H9 (cell line): ENCODE measurements at regions not wholly inside any gene's neighbourhood (a gene's known extent, or its start where the extent isn't known, plus 50 kb on each side); places are given as distances from the start of the nearest gene placed in this dataset.

Experiments
- DNase-seq: peaks from one replicate; pipeline ENCODE4 v3.0.0-alpha.2; 2017
- H2AFZ ChIP-seq: one replicate; pipeline ENCODE4 v1.6.1; 2013; ENCODE audit warnings: mild to moderate bottlenecking, low read length, control low read depth, moderate library complexity
- H2AK5ac ChIP-seq: 2 replicates; pipeline ENCODE4 v1.6.1; 2013; ENCODE audit warnings: low read length, control low read depth, mixed read lengths; ENCODE audit not compliant: insufficient read length
- H2BK120ac ChIP-seq: one replicate; pipeline ENCODE4 v1.6.1; 2013; ENCODE audit warnings: low read depth, mild to moderate bottlenecking, low read length, control low read depth, inconsistent platforms; ENCODE audit not compliant: poor library complexity, severe bottlenecking
- H2BK12ac ChIP-seq: 2 replicates; pipeline ENCODE4 v1.6.1; 2013; ENCODE audit warnings: low read length, control low read depth, mixed read lengths, low read depth; ENCODE audit not compliant: insufficient read length
- H2BK15ac ChIP-seq: 2 replicates; pipeline ENCODE4 v1.6.1; 2013; ENCODE audit warnings: low read depth, low read length, control low read depth
- H2BK20ac ChIP-seq: one replicate; pipeline ENCODE4 v1.6.1; 2013; ENCODE audit warnings: low read depth, mild to moderate bottlenecking, low read length, control low read depth, inconsistent platforms; ENCODE audit not compliant: poor library complexity, severe bottlenecking
- H2BK5ac ChIP-seq: 2 replicates; pipeline ENCODE4 v1.6.1; 2013; ENCODE audit warnings: low read length, control low read depth, mixed read lengths; ENCODE audit not compliant: insufficient read length
- H3K14ac ChIP-seq: 2 replicates; pipeline ENCODE4 v1.6.1; 2013; ENCODE audit warnings: low read length, control low read depth; ENCODE audit not compliant: insufficient read depth
- H3K18ac ChIP-seq: 2 replicates; pipeline ENCODE4 v1.6.1; 2013; ENCODE audit warnings: low read depth, mild to moderate bottlenecking, mixed read lengths, low read length, control low read depth; ENCODE audit not compliant: insufficient read length
- H3K23ac ChIP-seq: 2 replicates; pipeline ENCODE4 v1.6.1; 2013; ENCODE audit warnings: low read length, control low read depth, mixed read lengths, low read depth; ENCODE audit not compliant: insufficient read length
- H3K23me2 ChIP-seq: 2 replicates; pipeline ENCODE4 v1.6.1; 2013; ENCODE audit warnings: low read depth, mild to moderate bottlenecking, mixed read lengths, low read length, control low read depth; ENCODE audit not compliant: insufficient read length, poor library complexity, severe bottlenecking
- H3K27ac ChIP-seq: 2 replicates; pipeline ENCODE4 v1.5.1; 2013; ENCODE audit warnings: low read length, control low read depth, mixed read lengths, low read depth; ENCODE audit not compliant: insufficient read length
- H3K27me3 ChIP-seq: 2 replicates; pipeline ENCODE4 v1.6.1; 2013; ENCODE audit warnings: low read length, control low read depth, inconsistent platforms; ENCODE audit not compliant: insufficient read depth
- H3K4ac ChIP-seq: 2 replicates; pipeline ENCODE4 v1.6.1; 2013; ENCODE audit warnings: low read depth, mild to moderate bottlenecking, control low read depth, inconsistent platforms, low read length, moderate library complexity
- H3K4me1 ChIP-seq: 2 replicates; pipeline ENCODE4 v1.6.1; 2013; ENCODE audit warnings: low read length, control low read depth, inconsistent platforms; ENCODE audit not compliant: insufficient read depth
- H3K4me2 ChIP-seq: 2 replicates; pipeline ENCODE4 v1.6.1; 2013; ENCODE audit warnings: low read length, control low read depth, mixed read lengths; ENCODE audit not compliant: insufficient read length, insufficient read depth
- H3K56ac ChIP-seq: 2 replicates; pipeline ENCODE4 v1.6.1; 2013; ENCODE audit warnings: low read depth, mild to moderate bottlenecking, mixed read lengths, low read length, control low read depth; ENCODE audit not compliant: insufficient read length
- H3K79me1 ChIP-seq: 2 replicates; pipeline ENCODE4 v1.6.1; 2013; ENCODE audit warnings: low read depth, mild to moderate bottlenecking, moderate library complexity, low read length, control low read depth, inconsistent platforms; ENCODE audit not compliant: insufficient read depth, poor library complexity, severe bottlenecking
- H3K79me2 ChIP-seq: 2 replicates; pipeline ENCODE4 v1.6.1; 2013; ENCODE audit warnings: low read length, control low read depth, inconsistent platforms; ENCODE audit not compliant: insufficient read depth
- H3K9ac ChIP-seq: 2 replicates; pipeline ENCODE4 v1.6.1; 2013; ENCODE audit warnings: low read length, control low read depth, mixed read lengths; ENCODE audit not compliant: insufficient read length; ENCODE audit errors: extremely low read depth
- H3K9me3 ChIP-seq: one replicate; pipeline ENCODE4 v1.6.1; 2013; ENCODE audit warnings: low read depth, low read length, inconsistent platforms; ENCODE audit not compliant: control insufficient read depth
- H3T11ph ChIP-seq: one replicate; pipeline ENCODE4 v1.6.1; 2013; ENCODE audit warnings: mild to moderate bottlenecking, low read length, control low read depth, inconsistent platforms
- H4K20me1 ChIP-seq: one replicate; pipeline ENCODE4 v1.6.1; 2013; ENCODE audit not compliant: control insufficient read depth, insufficient read length, insufficient read depth
- H4K5ac ChIP-seq: 2 replicates; pipeline ENCODE4 v1.6.1; 2013; ENCODE audit warnings: low read depth, mild to moderate bottlenecking, mixed read lengths, low read length, control low read depth; ENCODE audit not compliant: insufficient read length
- H4K8ac ChIP-seq: replicated peaks from 2 replicates; pipeline ENCODE4 v1.6.1; 2013; ENCODE audit warnings: low read length, control low read depth, mixed read lengths, low read depth; ENCODE audit not compliant: insufficient read length
- H4K91ac ChIP-seq: 2 replicates; pipeline ENCODE4 v1.6.1; 2013; ENCODE audit warnings: low read depth, mild to moderate bottlenecking, moderate library complexity, mixed read lengths, low read length, control low read depth; ENCODE audit not compliant: insufficient read length
- H3K27ac Mint-ChIP-seq, 3 experiments: 2 replicates in 2 of 3; 3 replicates in 1 of 3; pipeline ENCODE4 v1.8.0; 2020 to 2021; ENCODE audit warnings: mixed read lengths in 3 of 3, mild to moderate bottlenecking in 1 of 3, moderate library complexity in 1 of 3
- H3K27me3 Mint-ChIP-seq: 2 replicates; pipeline ENCODE4 v1.8.0; 2021; ENCODE audit warnings: low read depth, mild to moderate bottlenecking, moderate library complexity, mixed read lengths
- H3K36me3 Mint-ChIP-seq, 3 experiments: 2 replicates in 2 of 3; 3 replicates in 1 of 3; pipeline ENCODE4 v1.8.0; 2020 to 2021; ENCODE audit warnings: low read depth in 3 of 3, mixed read lengths in 3 of 3; ENCODE audit not compliant: insufficient read depth in 1 of 3
- H3K4me1 Mint-ChIP-seq, 2 experiments: 2 replicates each; pipeline ENCODE4 v1.8.0; 2020; ENCODE audit warnings: mixed read lengths in 2 of 2
- H3K4me3 Mint-ChIP-seq, 2 experiments: 2 replicates in 1 of 2; 3 replicates in 1 of 2; pipeline ENCODE4 v1.8.0; 2020 to 2021; ENCODE audit warnings: mild to moderate bottlenecking in 2 of 2, mixed read lengths in 2 of 2, moderate library complexity in 1 of 2
- H3K9me3 Mint-ChIP-seq, 2 experiments: 2 replicates in 1 of 2; 3 replicates in 1 of 2; pipeline ENCODE4 v1.8.0; 2020; ENCODE audit warnings: mild to moderate bottlenecking in 2 of 2, mixed read lengths in 2 of 2, moderate library complexity in 1 of 2
- WGBS: extraction: QIAGEN DNeasy Blood & Tissue Kit; methylation state at CpG from one replicate; pipeline ENCODE4 v1.1.7; 2013; ENCODE audit warnings: missing lambda C conversion rate, low lambda C conversion rate, mixed read lengths; ENCODE audit not compliant: insufficient read length; ENCODE audit errors: extremely low coverage; 5-methylcytosine and 5-hydroxymethylcytosine counted together
- TF ChIP-seq, protein P1 (sequence below): fragments of 200-600 bp; sonication (generic); conservative IDR thresholded peaks from 3 replicates; pipeline ENCODE4 v1.8.0; 2021; ENCODE audit warnings: antibody characterized with exemption, mild to moderate bottlenecking

DNA sequence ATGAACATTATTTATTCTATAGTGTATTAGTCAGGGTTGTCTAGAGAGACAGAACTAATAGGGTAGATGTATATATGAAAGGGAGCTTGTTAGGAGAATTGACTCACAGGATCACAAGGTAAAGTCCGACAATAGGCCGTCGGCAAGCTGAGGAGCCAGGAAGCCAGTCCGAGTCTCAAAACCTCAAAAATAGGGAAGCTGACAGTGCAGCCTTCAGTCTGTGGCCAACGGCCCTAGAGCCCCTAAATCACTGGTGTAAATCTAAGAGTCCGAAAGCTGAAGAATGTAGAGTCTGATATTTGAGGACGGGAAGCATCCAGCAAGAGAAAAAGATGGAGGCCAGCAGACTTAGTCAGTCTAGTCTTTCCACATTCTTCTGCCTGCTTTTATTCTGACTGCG, 912.2 kb downstream of the FLRT2 start:
- Histone ChIP-seq H3K9me3 (no peaks in the 10 kb centered on the region), H2AK5ac (no peak overlapping the region), H4K20me1 (no peaks in the 10 kb centered on the region), H2BK5ac (no peak overlapping the region), H3K27ac (no peak overlapping the region), H3K56ac (no peak overlapping the region), H4K5ac (no peak overlapping the region), H3K79me2 (no peaks in the 10 kb centered on the region), H3K4ac (no peak overlapping the region), H3K14ac (no peak overlapping the region), H3K4me1 (no peaks in the 10 kb centered on the region), H3K4me2 (no peak overlapping the region), H2BK20ac (no peak overlapping the region), H4K8ac (no peak overlapping the region), H3K18ac (no peak overlapping the region), H2AFZ (no peak overlapping the region), H3K23ac (no peak overlapping the region), H2BK12ac (no peak overlapping the region), H3K79me1 (no peaks in the 10 kb centered on the region), H3K9ac (no peak overlapping the region), H2BK15ac (no peak overlapping the region), H2BK120ac (no peak overlapping the region), H3K23me2 (no peaks in the 10 kb centered on the region), H3T11ph (no peak overlapping the region), H3K27me3 (no peaks in the 10 kb centered on the region), H4K91ac (no peak overlapping the region)
- H3K4me3 Mint-ChIP-seq = no peak overlapping the region
- no peaks in the 10 kb centered on the region for H3K36me3 Mint-ChIP-seq
- no peak for DNase-seq
- H3K27me3 Mint-ChIP-seq = no peaks in the 10 kb centered on the region
- no peak overlapping the region for H3K27ac Mint-ChIP-seq
- H3K4me1 Mint-ChIP-seq = no peaks in the 10 kb centered on the region
- no CpG with 5 or more reads among the region's 8 CpGs for WGBS
- TF ChIP-seq, protein P1, sequence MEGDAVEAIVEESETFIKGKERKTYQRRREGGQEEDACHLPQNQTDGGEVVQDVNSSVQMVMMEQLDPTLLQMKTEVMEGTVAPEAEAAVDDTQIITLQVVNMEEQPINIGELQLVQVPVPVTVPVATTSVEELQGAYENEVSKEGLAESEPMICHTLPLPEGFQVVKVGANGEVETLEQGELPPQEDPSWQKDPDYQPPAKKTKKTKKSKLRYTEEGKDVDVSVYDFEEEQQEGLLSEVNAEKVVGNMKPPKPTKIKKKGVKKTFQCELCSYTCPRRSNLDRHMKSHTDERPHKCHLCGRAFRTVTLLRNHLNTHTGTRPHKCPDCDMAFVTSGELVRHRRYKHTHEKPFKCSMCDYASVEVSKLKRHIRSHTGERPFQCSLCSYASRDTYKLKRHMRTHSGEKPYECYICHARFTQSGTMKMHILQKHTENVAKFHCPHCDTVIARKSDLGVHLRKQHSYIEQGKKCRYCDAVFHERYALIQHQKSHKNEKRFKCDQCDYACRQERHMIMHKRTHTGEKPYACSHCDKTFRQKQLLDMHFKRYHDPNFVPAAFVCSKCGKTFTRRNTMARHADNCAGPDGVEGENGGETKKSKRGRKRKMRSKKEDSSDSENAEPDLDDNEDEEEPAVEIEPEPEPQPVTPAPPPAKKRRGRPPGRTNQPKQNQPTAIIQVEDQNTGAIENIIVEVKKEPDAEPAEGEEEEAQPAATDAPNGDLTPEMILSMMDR = no peak
- H3K9me3 Mint-ChIP-seq = no peaks in the 10 kb centered on the region
